C4-2B (cell line): ENCODE measurements at regions not wholly inside any gene's neighbourhood (a gene's known extent, or its start where the extent isn't known, plus 50 kb on each side); places are given as distances from the start of the nearest gene placed in this dataset.

ENCODE experiments used
- CTCF ChIP-seq: fragments of 450-650 bp; conservative IDR thresholded peaks from 2 replicates; pipeline ENCODE4 v1.5.1; 2017; ENCODE audit warnings: mild to moderate bottlenecking
- ZFX ChIP-seq: fragments of 450-650 bp; IDR thresholded peaks from 2 replicates; pipeline ENCODE4 v1.6.1; 2017

- TF ChIP-seq CTCF (no peak), ZFX (no peak)
Measured at GRCh38 chr3:56940321-56940720, 120.1 kb upstream of the SPATA12 start.
